Hepatic stellate cell (primary cell): ENCODE measurements at regions not wholly inside any gene's neighbourhood (a gene's known extent, or its start where the extent isn't known, plus 50 kb on each side); places are given as distances from the start of the nearest gene placed in this dataset.
"Not testable (repeated sequence)": the region's sequence is repeated elsewhere in the genome, so short reads cannot be mapped to it uniquely, and the experiment has no call there.

Source experiments
- DNase-seq: peaks from one replicate; pipeline ENCODE4 v3.0.0; 2011; ENCODE audit warnings: low spot score

DNA sequence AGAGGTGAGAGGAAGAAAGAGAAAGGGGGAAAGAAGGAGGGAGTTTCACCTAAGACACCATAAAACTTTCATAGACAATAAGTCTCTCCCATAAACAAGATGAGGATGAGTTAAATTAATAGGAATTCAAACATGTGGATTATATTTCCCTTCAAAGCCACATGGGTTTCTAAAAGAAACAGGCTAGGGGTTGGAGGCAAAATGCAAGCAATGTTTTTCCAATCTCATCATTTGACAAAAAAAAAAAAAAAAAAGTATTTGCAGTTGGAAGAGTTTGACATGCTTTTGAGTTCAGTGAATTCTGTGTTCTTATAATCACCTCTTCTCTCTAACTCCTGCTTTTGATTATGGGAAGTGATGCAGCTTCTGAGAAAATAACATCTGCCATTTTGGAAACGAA is 186.1 kb upstream of the ADRA1D start:
- no peak for DNase-seq

DNA sequence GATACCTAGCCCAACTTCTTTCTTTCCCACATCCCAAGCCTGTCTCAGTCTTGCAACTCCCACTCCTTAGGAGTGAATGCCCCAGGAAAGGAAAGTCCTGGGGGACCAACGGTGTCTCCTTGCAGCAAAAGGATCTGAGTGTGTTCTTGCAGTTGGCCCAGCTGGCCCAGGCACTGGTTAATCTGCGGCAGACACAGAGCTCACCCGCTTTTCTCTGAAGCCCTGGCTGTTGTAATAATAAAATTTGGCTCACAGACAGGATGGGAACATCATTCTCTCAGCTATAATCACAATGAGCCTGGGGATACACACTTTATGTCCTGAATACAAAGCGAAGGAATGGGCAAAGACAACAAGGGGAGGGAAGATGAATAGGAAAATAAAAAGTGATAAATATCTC is 185.6 kb upstream of the ADRA1D start:
- DNase-seq: no peak

DNA sequence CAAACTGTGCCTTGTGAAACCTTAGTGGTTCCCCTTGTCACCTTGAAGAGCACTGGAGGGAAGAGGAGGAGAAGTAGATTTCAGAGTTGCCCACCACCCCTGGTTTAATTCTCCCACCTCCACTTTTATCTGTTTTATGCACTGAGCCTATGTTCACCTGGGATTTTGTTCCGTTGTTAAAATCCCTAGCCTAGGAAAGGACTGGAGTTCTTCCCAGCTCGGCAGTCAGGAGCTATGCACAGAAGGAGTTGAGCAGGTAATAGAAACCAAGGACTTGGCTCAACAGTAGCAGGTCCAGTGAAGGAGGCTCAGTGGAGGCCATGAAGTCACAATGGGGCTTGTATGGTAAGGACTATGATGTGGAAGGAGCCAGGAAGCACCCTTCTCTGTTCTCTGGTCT is 182.4 kb upstream of the ADRA1D start:
- DNase-seq: no peak

DNA sequence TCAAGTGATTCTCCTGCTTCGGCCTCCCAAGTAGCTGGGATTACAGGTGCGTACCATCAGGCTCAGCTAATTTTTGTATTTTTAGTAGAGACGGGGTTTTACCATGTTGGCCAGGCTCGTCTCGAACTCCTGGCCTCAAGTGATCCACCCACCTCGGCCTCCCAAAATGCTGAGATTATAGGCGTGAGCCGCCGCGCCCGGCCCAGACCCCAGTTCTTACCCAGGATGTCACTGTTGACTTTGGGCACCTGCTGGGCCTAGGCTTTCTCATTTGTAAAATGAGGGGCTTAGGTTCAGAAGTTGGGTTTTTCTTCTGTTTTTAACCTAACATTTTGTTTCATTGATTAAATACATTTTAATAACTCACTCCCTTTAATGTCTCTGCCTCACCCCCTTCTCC is 181.7 kb upstream of the ADRA1D start:
- DNase-seq: not testable (repeated sequence)

DNA sequence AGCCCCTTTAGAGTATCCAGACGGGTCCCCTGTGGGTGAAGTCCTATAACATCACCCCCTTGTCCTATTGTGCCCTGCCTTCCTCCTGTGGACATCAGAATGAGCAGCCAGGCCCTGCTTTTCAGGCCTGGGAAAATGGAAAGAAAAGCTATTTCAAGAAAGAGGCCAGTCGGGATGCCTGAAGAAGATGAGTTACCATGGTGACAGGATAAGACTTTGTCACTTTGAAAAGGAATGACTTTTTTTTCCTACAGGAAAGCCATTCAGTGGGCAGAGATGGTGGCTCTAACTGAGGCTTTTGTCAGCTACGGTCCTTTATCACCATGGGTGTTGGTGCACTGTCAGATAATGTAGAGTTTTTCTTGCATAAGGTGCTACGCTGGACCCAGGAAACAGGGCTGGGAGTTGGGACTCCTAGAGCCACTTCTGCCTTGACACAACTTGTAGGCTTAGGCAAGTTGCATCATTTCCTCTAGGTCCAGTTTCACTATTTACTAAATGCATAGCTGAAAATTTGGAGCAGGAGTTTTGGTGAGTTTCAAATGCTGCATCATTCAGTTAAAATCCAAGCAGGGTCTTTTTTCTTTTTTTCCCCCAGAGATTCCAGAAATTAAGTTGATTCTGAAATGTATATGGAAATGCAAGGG is 179.0 kb upstream of the ADRA1D start:
- DNase-seq: no peak

DNA sequence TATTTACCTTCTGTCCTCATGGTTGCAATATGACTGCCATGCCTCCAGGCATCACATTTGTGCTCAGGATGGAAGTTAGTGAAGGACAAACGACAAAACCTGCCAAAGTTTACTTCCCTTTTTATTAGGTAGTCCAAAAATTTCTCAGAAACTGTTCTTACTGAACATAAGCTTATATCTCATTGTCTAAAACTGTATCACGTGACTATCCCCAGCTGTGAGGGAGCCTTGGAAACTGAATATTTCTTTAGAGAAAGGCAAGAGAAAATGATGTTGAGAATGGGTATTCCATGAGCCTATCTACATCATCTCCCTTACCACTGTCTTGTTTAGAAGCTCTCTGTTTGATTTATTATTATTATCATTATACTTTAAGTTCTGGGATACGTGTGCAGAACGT is 169.1 kb upstream of the ADRA1D start:
- no peak for DNase-seq

DNA sequence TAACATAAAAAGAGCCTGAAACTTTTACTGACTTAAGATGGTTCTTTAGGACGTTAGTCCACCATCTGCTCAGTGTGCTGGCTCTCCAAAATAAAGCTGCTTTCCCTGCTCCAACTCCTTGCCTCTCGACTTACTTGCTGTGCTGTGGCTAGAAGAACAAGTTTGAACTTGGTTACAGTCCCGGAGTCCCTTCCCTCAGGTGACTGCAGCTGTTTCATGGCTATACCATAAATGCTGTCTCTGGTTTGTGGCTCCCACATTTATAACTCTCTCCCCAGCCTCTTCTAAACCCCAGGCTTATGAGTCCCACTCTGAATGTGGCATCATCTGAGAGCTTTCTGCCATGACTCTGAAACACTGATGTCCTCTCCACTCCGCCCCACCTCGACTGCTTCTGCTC is 166.2 kb upstream of the ADRA1D start:
- no peak for DNase-seq

DNA sequence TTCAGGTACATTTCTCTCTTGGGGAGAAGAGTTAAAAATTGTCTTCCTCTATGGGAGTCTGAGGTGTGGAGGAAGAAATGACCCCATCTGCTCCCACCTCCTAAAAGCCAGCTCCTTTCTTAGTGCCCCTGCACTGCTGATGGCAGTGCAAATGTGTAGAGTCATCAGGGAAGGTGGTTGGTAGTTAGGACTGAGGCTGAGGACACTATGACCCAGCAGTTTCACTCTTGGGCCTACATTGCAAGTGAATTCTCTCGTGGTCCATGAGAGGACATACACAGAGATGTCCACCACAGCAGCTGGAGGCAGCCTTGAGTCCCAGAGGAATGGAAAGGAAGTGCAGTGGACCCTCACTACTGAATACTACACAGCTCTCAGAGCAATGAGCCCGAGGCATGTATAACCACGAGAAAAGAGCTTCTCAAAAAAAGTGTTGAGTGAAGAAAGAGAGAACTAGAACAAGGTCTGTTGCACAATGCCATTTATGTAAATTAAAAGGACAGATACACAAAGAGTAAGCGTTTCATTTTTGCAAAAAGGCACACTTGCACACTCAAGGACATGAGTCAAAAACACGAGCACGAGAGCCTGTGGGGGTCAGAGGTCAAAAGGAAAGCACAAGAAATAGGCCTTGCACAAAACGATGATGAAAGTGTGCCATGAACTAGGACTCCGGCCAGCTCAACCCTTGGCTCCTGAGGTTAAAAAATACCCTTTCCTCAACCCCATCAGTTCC is 164.4 kb upstream of the ADRA1D start:
- DNase-seq: no peak

DNA sequence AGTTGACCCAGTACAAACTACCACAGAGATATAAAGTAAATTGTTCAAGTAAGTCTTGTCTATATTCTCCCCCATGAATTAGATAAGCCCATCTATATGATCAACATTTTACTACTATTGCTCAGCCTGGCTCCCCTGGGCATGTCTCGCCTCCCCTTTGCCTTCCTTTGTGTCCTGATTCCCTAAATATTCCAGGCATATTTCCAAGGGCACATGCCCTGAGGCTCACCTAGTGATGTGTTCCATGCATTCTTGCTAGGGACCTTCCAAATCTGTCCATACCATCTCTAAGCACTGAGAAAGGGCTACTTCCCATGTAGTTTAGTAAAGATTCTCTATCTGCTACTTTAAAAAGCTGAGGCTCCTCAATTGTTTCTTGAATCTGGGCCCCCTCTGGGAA is 163.1 kb upstream of the ADRA1D start:
- DNase-seq: no peak

DNA sequence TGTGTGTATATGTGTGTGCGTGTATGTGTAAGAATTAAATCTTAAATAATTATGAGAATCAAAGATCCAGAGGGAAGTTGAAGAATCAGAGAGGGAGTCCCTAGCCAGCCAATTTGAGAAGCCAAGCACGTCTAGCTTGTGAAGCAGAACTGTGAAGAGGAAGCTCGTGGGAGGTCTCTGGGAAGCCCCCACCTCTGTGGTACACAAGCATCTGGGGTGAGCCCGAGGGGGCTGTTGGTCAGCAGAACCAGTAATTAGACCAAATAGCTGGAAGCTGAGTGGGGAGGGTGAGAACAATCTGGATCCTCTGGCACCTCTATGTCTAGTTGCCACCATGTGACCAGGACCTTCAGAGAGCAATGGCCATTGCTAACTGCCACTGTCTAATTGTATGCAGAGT is 162.7 kb upstream of the ADRA1D start:
- DNase-seq: no peak

DNA sequence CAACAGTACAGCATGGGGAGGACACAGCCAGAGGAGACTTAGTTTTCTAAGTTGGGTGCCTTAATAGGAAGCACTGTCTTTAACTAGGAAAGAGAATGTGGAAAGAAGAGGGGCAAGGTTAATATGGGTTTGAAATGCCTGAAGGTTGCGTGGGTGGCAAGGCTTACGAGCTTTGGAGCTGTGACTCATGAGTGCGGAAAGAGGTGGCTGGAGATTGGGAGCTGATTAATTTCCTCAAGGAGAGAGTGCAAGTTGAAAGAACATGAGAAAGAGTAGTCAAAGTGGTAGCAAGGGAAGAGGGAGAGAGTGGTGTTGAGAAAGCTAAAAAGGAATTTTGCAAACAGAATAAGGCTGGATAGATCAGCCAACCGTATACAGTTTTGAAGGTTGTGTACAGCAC is 157.5 kb upstream of the ADRA1D start:
- DNase-seq: no peak

DNA sequence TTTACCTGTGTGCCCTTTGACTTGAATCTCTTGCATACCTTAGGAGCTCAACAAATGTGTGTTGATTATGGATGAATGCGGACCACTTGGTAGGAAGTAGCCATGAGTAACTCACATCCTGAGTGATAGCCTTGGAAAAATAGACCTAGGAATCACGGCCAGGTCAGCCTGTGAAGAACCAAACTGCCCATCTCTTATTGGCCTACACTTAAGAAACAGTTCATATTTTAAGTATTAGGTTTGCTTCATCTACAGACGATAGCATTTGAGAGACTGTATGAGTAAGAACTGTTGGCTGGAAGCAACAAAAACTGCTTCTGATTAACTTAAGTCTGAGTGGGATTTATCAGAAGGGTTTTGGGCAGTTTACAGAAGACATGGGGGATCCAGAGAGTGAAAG is 152.5 kb upstream of the ADRA1D start:
- DNase-seq: no peak

DNA sequence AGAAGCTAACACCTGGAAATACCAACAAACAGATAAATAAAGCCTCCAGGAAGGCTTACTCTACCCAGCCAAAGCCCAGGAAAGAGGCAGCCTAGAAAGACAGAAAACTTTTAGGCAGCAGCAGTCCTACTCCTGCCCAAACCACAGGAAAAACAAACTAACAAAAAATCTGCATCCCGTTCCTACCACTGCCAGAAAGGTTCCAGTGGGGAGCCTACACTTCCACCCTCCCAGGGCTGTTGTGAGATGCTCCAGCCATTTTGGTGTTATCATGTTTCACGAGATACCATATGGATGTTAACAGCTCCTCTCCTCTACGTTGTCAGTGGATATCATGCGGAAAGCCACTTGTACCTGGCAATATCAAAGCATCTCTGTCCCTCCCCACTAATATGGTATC is 135.9 kb upstream of the ADRA1D start:
- no peak for DNase-seq

DNA sequence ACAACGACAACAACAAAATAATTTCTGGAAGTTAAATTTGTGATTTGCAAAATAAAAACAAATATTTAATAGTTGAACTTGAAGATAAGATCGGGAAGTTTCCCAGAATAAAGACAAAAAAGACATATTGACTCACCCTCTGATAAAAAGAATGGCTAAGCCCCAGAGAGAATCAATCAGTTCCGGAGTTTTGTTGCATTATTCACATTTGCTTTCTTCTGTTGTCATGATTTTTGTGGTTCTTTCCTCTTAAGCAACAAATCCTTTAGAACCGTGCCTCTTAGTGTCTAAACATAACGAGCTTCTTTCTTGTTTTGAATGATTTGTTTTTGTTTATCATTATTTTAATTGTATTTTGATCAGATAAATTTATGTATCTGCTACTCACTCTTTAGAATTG is 134.9 kb upstream of the ADRA1D start:
- no peak for DNase-seq

DNA sequence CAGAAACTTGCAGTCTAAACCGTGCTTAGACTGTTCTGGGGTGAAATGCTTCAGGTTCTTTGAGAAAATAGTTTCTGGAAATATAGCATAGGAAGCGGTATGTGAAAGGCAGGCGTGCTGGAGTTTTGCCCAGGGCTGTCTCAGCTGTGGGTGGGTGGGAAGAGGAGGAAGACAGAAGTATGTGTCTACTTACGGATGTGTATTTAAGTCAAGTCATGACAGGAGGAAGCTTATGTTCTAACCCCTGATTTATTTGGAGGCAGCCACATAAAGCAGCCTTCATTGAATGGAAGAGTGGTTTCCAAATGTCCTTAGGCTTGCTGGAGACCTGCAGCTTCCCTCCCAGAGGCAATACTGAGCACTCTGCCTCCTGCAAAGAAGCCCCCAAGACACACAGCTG is 126.8 kb upstream of the ADRA1D start:
- DNase-seq: no peak

DNA sequence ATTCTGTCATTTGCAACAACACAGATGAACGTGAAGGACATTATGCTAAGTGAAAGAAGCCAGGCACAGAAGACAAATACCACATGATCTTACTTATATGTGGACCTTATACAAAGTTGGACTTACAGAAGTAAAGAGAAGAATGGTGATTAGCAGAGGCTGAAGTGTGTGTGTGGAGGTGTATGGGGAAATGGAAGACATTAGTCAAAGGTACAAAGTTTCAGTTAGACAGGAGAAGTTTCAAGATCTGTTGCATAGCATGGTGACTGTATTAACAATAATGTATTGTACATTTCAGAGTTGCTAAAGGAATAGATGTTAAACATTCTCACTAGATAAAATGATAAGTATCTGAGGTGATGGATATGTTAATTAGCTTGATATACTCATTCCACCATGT is 124.4 kb upstream of the ADRA1D start:
- DNase-seq: no peak

DNA sequence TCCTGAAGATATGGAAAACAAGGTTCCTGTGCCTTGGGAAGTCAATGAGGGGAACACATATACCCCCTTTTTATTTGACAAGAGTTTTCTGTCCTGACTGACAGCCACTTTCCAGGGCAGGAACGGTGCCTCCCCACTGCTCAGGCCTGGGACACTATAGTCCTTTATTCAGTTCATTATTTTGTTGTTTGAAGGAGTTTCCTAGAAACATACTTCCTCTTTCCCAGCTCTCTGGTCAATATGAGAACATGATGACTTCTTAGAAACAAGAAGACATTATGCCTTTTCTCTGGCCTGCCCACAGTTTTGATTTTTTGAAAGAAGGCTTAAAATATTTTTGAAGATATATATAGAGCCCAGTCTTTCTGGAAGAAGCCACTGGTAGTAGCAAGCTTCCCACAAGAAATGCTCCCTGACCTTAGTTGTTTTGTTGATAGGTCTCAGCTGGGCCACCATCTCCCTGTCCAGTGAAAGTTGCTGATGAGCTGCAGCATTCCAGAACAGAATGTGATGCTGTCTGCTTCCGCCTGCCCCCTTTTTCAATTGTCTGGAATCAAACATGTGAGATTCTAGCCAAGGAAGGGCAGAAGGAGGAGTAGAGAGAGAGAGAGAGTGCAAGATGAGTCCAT is 122.7 kb upstream of the ADRA1D start:
- DNase-seq: no peak

DNA sequence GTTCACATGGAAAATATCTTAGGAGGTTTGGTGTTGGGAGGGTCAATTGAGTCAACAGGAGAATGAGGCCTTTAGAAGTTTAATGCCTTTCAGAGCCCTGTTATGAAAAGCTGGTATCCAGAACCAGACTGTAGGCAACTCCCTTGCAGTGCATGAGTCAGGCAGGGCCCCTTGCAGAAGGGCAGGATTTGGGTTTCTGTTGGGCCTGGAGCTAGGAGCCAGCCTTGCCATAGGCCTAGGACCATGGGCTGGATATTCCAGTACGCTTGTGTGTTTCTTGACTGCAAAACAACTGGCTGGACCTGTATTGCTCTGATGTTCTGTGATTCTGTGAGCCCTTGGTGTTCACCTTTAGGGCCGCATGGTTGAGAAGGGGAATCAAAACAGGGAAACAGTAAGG is 121.8 kb upstream of the ADRA1D start:
- DNase-seq: no peak

DNA sequence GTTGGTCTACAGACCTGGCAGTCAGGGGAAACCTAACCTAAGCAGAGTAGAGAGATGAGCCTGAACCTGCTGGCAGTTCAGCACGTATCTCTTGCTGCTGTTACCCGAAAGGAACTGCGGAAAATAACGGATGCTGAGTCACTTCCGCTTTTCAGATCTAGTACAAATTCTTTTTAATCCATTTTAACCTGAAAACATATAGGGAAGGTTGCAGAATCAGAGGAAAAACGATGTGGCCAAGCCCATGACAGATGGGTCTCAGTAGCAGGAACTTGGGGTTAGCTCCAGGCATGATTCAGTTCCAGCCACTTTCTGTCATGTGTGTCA is 120.7 kb upstream of the ADRA1D start:
- no peak for DNase-seq

DNA sequence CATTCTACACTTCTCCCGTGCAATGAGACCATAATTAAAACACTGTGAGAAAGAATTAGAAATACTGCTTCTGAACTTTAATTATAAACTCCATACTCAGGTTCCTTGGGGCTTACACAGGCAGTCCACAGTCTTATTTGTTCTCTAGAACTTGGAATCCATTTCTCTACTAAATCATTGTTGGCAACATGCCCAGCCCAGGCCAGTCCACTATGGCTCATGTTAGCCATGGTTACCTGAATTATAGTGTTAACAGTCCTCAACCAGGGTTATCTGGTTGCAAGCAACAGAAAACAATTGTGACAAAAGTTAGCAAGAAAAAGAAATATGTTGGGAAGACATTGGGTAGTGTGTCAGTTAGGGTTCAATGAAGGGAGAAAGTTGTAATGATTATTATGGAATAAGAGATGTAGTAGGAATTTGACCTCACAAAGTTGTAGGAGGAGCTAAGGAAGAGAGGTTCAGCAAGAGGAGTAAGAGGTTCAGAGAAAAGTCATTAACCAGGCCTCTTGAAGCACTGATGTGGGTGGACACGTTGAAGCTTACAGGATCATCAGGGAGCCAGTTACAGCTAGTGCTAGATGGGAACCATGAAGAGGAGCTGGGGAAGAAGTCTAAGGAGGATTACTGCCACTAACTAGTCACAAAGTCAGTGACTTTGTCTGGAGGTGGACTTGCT is 120.2 kb upstream of the ADRA1D start:
- DNase-seq: no peak

DNA sequence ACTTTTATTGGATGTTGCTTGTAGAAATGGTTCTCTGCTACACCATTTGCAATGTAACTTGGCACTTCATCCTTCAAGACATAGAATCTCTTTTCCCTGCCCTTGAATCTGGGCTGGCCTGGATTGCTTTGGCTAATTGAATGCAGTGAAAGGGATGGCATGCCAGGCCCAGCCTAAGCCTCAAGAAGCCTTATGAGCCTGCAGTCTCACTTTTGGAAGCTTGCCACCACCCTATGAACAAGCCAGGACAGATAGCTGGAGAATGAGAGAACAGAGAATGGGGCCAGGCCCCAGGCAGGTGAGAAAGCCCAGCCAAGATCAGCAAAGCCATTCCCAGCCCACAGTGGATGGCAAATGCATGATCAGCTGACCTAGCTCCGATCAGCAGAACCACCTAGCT is 117.0 kb upstream of the ADRA1D start:
- DNase-seq: no peak

DNA sequence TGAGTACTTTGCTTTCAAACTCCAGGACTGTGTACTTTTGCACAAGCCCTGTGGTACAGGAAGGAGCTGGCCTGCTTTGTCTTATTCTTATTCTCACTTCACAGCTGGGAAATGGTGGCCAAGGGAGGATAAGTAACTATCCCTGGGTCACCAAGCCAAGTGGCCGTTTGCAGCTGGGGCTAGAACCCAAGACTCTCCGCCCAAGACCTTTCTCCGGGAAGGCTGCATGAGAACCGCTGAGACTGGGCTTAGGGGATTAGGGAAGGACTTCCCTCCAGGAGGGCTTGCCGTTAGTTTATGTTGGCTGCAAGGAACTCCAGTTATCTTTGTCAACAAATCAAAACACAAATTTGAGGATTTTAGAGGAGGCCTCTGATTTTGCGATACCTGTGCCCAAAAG is 109.5 kb upstream of the ADRA1D start:
- DNase-seq: no peak

DNA sequence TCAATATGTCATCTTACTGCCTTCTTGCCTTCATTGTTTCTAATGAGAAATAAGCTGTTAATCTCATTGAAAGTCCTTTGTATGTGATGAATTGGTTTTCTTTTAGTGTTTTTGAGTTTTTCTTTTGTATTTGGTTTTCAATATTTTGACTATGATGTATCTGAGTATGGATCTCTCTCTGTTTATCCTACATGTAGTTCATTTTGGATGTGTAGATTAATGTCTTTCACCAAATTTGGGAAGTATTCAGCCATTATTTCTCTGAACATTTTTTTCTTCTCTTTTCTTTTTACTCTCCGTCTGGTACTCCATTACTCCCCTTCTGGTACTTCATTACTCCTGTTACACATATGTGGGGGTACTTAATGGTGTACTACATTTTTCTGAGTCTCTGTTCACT is 103.3 kb upstream of the ADRA1D start:
- no peak for DNase-seq
